AG10803 (cell line): ENCODE measurements at regions not wholly inside any gene's neighbourhood (a gene's known extent, or its start where the extent isn't known, plus 50 kb on each side); places are given as distances from the start of the nearest gene placed in this dataset.

Source experiments
- DNase-seq: peaks from one replicate; pipeline ENCODE4 v3.0.0; 2010; ENCODE audit warnings: low read depth
- H3K4me3 ChIP-seq: 2 replicates; pipeline ENCODE4 v1.5.1; 2011; ENCODE audit warnings: mild to moderate bottlenecking, low read length, control low read depth
- TF ChIP-seq, protein P1 (sequence below): conservative IDR thresholded peaks from 2 replicates; pipeline ENCODE4 v1.5.1; 2011; ENCODE audit warnings: mild to moderate bottlenecking, low read length, control low read depth, inconsistent platforms

DNA sequence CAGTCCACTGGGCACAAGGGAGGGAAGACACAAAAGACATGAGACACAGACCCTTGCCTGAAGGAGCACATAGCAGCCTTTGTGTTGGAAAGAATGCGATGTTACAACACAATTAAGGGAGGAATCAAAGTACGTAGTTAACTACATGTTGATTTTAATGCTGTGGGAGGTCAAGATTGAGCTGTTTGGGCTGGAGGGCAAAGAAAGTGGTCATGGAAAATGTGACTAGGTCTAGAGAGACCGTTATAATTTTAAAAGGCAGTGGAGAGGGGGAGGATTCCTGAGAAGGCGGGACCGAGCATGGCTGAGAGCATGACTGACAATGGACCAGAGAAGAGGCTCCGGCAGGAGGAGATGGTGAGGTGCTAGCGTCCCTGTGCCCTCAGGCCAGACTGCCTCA lies 111.8 kb upstream of the ATP1A1 start:
- H3K4me3 ChIP-seq = no peak overlapping the region
- no peak for DNase-seq
- TF ChIP-seq, protein P1, sequence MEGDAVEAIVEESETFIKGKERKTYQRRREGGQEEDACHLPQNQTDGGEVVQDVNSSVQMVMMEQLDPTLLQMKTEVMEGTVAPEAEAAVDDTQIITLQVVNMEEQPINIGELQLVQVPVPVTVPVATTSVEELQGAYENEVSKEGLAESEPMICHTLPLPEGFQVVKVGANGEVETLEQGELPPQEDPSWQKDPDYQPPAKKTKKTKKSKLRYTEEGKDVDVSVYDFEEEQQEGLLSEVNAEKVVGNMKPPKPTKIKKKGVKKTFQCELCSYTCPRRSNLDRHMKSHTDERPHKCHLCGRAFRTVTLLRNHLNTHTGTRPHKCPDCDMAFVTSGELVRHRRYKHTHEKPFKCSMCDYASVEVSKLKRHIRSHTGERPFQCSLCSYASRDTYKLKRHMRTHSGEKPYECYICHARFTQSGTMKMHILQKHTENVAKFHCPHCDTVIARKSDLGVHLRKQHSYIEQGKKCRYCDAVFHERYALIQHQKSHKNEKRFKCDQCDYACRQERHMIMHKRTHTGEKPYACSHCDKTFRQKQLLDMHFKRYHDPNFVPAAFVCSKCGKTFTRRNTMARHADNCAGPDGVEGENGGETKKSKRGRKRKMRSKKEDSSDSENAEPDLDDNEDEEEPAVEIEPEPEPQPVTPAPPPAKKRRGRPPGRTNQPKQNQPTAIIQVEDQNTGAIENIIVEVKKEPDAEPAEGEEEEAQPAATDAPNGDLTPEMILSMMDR = no peak

GRCh38 chr1:116262207-116262994 lies 110.6 kb upstream of the ATP1A1 start:
- H3K4me3 ChIP-seq = no peak overlapping the region
- no peak for DNase-seq
- TF ChIP-seq, protein P1 = no peak

GRCh38 chr1:116262995-116263385 lies 110.1 kb upstream of the ATP1A1 start:
- DNase-seq = no peak
- TF ChIP-seq, protein P1 = no peak
- no peak overlapping the region for H3K4me3 ChIP-seq

DNA sequence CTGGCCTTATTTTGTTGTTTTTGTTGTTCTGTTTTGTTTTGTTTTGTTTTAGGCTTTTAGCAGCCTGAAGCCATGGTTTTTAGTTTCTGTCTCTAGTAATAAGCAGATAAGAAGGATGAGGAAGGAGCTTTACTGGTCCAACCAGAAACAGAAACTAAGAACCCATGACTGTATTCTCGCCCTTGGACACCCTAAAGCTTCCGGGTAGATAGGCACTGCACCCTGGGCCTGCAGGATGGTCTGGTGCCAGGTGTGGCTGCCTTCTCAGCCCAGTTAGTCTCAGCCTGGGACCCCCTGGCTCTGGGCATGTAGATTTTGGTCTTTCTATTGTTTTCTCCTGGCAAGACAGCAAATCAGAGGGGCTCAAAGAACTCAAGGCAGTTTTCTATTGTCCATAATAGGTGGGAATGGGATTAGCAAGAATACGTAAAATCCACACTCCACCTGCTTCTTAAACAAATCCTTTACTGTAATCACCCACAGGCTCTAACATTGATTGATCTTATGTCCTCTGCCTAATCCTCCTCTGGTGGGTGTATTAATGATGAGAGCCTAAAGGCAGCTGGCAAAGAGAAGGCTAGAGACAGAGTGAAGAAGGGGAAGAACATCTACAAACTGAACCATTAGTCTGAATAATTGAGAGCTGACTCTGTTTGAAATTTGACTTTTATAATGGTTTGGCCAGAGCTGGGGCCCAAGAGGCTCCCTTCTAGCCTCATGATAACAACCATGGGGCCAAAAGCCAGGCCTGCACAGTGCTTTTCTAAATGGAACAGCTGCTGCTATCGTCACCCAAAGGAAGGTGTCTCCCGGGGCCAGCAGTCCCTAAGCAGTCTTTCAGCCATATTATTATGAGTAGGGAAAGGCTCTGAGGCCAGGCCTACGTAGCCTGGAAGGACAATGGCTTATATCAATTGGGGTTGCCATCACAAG lies 106.8 kb upstream of the ATP1A1 start:
- DNase-seq = no peak
- TF ChIP-seq, protein P1 = no peak
- H3K4me3 ChIP-seq = no peak overlapping the region

GRCh38 chr1:116266864-116267212 lies 106.2 kb upstream of the ATP1A1 start:
- H3K4me3 ChIP-seq = no peak overlapping the region
- no peak for DNase-seq
- TF ChIP-seq, protein P1 = no peak

- no peak overlapping the region for H3K4me3 ChIP-seq
- DNase-seq = peak; percentile 7
- TF ChIP-seq, protein P1 = no peak
These were observed 104.8 kb upstream of the ATP1A1 start for GRCh38 chr1:116268211-116268610.
